ENCODE measurements at regions not wholly inside any gene's neighbourhood (a gene's known extent, or its start where the extent isn't known, plus 50 kb on each side); places are given as distances from the start of the nearest gene placed in this dataset.

GRCh38 chr3:171535133-171535532, 74.9 kb upstream of the TNIK start:
- ChIA-PET CTCF (interaction anchor here (1.1 to 1.3 kb wide), 2 partner anchors 8 to 485 kb away, joined by 3 read pairs; no protein-coding TSS in a partner anchor), POLR2A (no interaction called here)
- DNase-seq (ENCODE audit: low read depth, low spot score) = no peak
- H3K4me3 ChIP-seq (ENCODE audit: low read depth, low read length) = no peak overlapping the region
- no peak for TF ChIP-seq CTCF (IDR thresholded peaks at IDR 0.05; ENCODE audit: insufficient read depth, low read length, missing control alignments)

- TF ChIP-seq CTCF (IDR thresholded peaks at IDR 0.05; ENCODE audit: insufficient read depth, low read length, missing control alignments) = no peak
- CTCF ChIA-PET = no interaction called here
- no peak for DNase-seq (ENCODE audit: low read depth, low spot score)
- no peak overlapping the region for H3K4me3 ChIP-seq (ENCODE audit: low read depth, low read length)
- POLR2A ChIA-PET = no interaction called here
Measured at GRCh38 chr3:171533702-171534101, 73.5 kb upstream of the TNIK start.

DNA sequence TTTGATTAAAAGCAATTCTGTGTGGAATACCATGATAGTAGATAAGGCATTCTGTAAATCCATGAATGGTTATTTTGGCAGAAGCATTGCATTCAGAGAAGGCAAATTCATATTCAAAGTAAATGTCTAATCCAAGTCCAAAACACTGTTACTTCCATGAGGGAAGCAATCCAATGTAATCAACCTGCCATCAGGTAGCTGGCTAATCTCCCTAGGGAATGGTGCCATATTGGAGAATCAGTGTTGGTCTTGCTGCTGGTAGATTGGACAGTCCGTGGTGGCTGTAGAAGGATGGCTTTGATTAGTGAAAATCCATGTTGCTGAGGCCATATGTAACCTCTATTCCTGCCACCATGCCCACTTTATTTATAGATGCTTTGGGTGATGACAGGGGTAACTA, 72.1 kb upstream of the TNIK start:
- TF ChIP-seq CTCF (IDR thresholded peaks at IDR 0.05; ENCODE audit: insufficient read depth, low read length, missing control alignments) = no peak
- POLR2A ChIA-PET = no interaction called here
- CTCF ChIA-PET = no interaction called here
- no peak overlapping the region for H3K4me3 ChIP-seq (ENCODE audit: low read depth, low read length)
- no peak for DNase-seq (ENCODE audit: low read depth, low spot score)

DNA sequence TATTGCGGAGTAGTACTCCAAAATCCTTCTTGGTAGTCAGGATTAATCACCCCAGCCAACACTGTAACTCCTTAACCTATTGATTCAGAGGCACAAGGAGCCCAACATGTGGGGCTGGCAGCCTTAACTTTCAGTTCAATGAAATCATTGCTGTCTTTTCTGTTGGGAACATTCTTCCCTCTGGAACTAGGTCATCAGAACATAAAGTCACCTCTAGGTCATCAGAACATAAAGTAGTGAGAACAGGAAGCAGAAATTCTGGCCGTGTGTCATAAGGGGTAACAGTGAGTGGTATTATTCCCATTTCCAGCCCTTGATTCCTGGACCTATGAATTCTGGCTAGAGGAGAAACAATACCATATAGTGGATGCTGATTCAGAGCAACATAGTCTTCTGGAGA, 71.5 kb upstream of the TNIK start:
- no peak for DNase-seq (ENCODE audit: low read depth, low spot score)
- POLR2A ChIA-PET = no interaction called here
- CTCF ChIA-PET = no interaction called here
- no peak overlapping the region for H3K4me3 ChIP-seq (ENCODE audit: low read depth, low read length)
- no peak for TF ChIP-seq CTCF (IDR thresholded peaks at IDR 0.05; ENCODE audit: insufficient read depth, low read length, missing control alignments)

DNA sequence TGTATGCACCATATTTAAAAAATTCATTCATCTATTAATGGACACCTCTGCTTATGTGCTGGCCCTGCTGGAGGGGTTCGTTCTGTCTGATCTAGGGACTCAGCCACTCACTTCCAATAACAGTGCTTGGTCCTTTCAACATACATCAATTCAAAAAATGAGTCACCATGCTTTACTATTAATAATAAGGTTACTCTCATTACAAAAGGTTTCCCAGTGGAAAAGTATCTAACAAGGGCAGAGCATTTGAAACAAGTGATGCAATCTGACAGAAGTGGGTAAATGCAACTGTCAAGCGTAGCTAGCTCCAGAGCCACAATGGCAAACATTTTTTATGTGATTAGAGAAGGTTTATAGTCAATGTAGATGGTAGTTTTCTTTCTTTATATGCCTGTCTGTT, 67.9 kb upstream of the TNIK start:
- no peak for TF ChIP-seq CTCF (IDR thresholded peaks at IDR 0.05; ENCODE audit: insufficient read depth, low read length, missing control alignments)
- ChIA-PET CTCF (interaction anchor here (2.5 kb wide), 1 partner anchor 12 kb away, joined by 7 read pairs; no protein-coding TSS in a partner anchor), POLR2A (no interaction called here)
- no peak for DNase-seq (ENCODE audit: low read depth, low spot score)
- H3K4me3 ChIP-seq (ENCODE audit: low read depth, low read length) = no peak overlapping the region

- no peak overlapping the region for H3K4me3 ChIP-seq (ENCODE audit: low read depth, low read length)
- peak; percentile 80 for DNase-seq (ENCODE audit: low read depth, low spot score)
- ChIA-PET POLR2A (no interaction called here), CTCF (interaction anchor here (0.7 to 2.5 kb wide), 6 partner anchors 9 to 479 kb away, joined by 3 to 7 read pairs (median 4); no protein-coding TSS in a partner anchor)
- no peak for TF ChIP-seq CTCF (IDR thresholded peaks at IDR 0.05; ENCODE audit: insufficient read depth, low read length, missing control alignments)
Measured at GRCh38 chr3:171526869-171527268, 66.7 kb upstream of the TNIK start.
